PC-3 (cell line): ENCODE measurements at regions not wholly inside any gene's neighbourhood (a gene's known extent, or its start where the extent isn't known, plus 50 kb on each side); places are given as distances from the start of the nearest gene placed in this dataset.
"Not testable (repeated sequence)": the region's sequence is repeated elsewhere in the genome, so short reads cannot be mapped to it uniquely, and the experiment has no call there.

ENCODE experiments used
- ATAC-seq: fragments of 200-7000 bp; cut with Tn5 transposase; 2 replicates; pipeline ENCODE4 v1.9.1; 2020; ENCODE audit warnings: mild to moderate bottlenecking, moderate library complexity
- BruUV-seq: library from RNA; stranded (reverse); fragments of 400-500 nt; replicated peaks from 2 replicates; lab custom pipeline; 2021; lab: Mats Ljungman, UMichigan
- CTCF ChIA-PET: fragments of 300-600 bp; sonication (Branson Sonifier 250); formaldehyde crosslinking; loops from one replicate; lab custom pipeline; 2022; ENCODE audit warnings: antibody characterized with exemption; lab: Charles Lee
- POLR2A ChIA-PET: fragments of 300-600 bp; sonication (Branson Sonifier 250); formaldehyde crosslinking; loops from one replicate; lab custom pipeline; 2022; ENCODE audit warnings: antibody characterized with exemption; ENCODE audit not compliant: unreplicated experiment; lab: Charles Lee
- DNase-seq: peaks from one replicate; pipeline ENCODE4 v3.0.0-alpha.2; 2015
- H2AFZ ChIP-seq: fragments of 300-600 bp; sonication (generic); 2 replicates; pipeline ENCODE4 v1.6.0; 2016; ENCODE audit warnings: antibody characterized with exemption, low read length
- H3F3A ChIP-seq: fragments of 300-600 bp; sonication (generic); one replicate; pipeline ENCODE4 v1.6.0; 2017; ENCODE audit warnings: antibody characterized with exemption, low read length, control low read depth, mild to moderate bottlenecking; ENCODE audit not compliant: unreplicated experiment
- H3K27ac ChIP-seq: fragments of 300-600 bp; sonication (generic); 2 replicates; pipeline ENCODE4 v1.5.1; 2016; ENCODE audit warnings: mild to moderate bottlenecking, low read length
- H3K27me3 ChIP-seq: fragments of 300-600 bp; sonication (generic); 2 replicates; pipeline ENCODE4 v1.6.1; 2016; ENCODE audit warnings: low read length, mixed read lengths
- H3K36me3 ChIP-seq: fragments of 300-600 bp; sonication (generic); 2 replicates; pipeline ENCODE4 v1.6.1; 2016; ENCODE audit warnings: low read depth, mixed run types, low read length, mixed read lengths
- H3K4me1 ChIP-seq: fragments of 300-600 bp; sonication (generic); 2 replicates; pipeline ENCODE4 v1.5.1; 2016; ENCODE audit warnings: low read length; ENCODE audit not compliant: insufficient read depth
- H3K4me2 ChIP-seq: fragments of 300-600 bp; sonication (generic); 2 replicates; pipeline ENCODE4 v1.6.0; 2016; ENCODE audit warnings: low read length
- H3K4me3 ChIP-seq: fragments of 300-600 bp; sonication (generic); 2 replicates; pipeline ENCODE4 v1.5.1; 2016; ENCODE audit warnings: mild to moderate bottlenecking, low read length, mixed read lengths
- H3K79me2 ChIP-seq: fragments of 300-600 bp; sonication (generic); 2 replicates; pipeline ENCODE4 v1.6.1; 2017; ENCODE audit warnings: low read length, mixed read lengths
- H3K9ac ChIP-seq: fragments of 300-600 bp; sonication (generic); 2 replicates; pipeline ENCODE4 v1.6.0; 2016; ENCODE audit warnings: mild to moderate bottlenecking, low read length
- H3K9me2 ChIP-seq: fragments of 300-600 bp; sonication (generic); replicated peaks from 2 replicates; pipeline ENCODE4 v1.6.1; 2016; ENCODE audit warnings: mixed run types, low read length, mixed read lengths
- H3K9me3 ChIP-seq: fragments of 300-600 bp; sonication (generic); 2 replicates; pipeline ENCODE4 v1.6.1; 2016; ENCODE audit warnings: low read length, mixed read lengths
- H4K20me1 ChIP-seq: fragments of 300-600 bp; sonication (generic); 2 replicates; pipeline ENCODE4 v1.6.1; 2016; ENCODE audit warnings: low read length, mixed read lengths
- CTCF ChIP-seq: fragments of 300-600 bp; sonication (generic); conservative IDR thresholded peaks from 2 replicates; pipeline ENCODE4 v1.5.1; 2017; ENCODE audit warnings: antibody characterized with exemption, low read depth, mild to moderate bottlenecking, low read length
- EZH2 ChIP-seq: fragments of 300-600 bp; sonication (generic); IDR thresholded peaks from one replicate; pipeline ENCODE4 v1.6.1; 2017; ENCODE audit warnings: antibody characterized with exemption, mild to moderate bottlenecking, low read length; ENCODE audit not compliant: unreplicated experiment
- EZH2phosphoT487 ChIP-seq: fragments of 300-600 bp; sonication (generic); IDR thresholded peaks from 2 replicates; pipeline ENCODE4 v1.6.1; 2018; ENCODE audit warnings: mild to moderate bottlenecking, antibody characterized with exemption, low read length, borderline replicate concordance
- intact Hi-C: fragments of 100-400 bp; cut with micrococcal nuclease; formaldehyde crosslinking; loops from 2 replicates; pipeline ENCODE4 v1.9.0; 2023

DNA sequence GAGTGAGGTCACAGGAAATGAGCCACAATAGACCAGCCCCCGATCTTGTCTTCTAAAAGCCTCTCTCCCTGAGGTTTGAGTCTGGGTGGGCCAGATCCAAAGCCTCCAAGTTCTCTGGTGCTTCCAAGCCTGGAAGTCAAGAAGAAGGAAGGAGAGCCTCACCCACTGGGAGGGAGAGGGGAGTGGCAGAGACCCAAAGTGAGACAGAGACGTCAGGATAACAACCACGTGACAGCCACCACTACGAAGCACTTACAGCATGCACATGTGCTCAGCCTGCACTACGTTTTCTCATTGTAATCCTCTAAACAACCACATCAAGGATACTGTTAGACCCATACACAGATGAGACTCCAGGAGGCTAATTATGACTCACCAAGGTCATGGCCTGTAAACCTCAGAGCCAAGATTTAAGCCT, 197.3 kb upstream of the LINGO1 start:
- Histone ChIP-seq H3K27me3 (no peaks in the 10 kb centered on the region), H2AFZ (no peak overlapping the region), H3K4me2 (no peak overlapping the region), H3K9ac (no peak overlapping the region), H3K4me1 (no peaks in the 10 kb centered on the region), H3K4me3 (no peak overlapping the region), H3K9me3 (no peaks in the 10 kb centered on the region), H3K36me3 (no peaks in the 10 kb centered on the region), H3K79me2 (no peaks in the 10 kb centered on the region), H4K20me1 (no peaks in the 10 kb centered on the region), H3F3A (no peaks in the 10 kb centered on the region), H3K9me2 (no peaks in the 10 kb centered on the region), H3K27ac (no peak overlapping the region)
- TF ChIP-seq CTCF: no peak
- TF ChIP-seq EZH2: no peak
- TF ChIP-seq EZH2phosphoT487: no peak
- intact Hi-C loops: no loop called here
- ATAC-seq: no peak
- ChIA-PET CTCF (no interaction called here), POLR2A (no interaction called here)
- no TSS peak for BruUV-seq
- no peak for DNase-seq

DNA sequence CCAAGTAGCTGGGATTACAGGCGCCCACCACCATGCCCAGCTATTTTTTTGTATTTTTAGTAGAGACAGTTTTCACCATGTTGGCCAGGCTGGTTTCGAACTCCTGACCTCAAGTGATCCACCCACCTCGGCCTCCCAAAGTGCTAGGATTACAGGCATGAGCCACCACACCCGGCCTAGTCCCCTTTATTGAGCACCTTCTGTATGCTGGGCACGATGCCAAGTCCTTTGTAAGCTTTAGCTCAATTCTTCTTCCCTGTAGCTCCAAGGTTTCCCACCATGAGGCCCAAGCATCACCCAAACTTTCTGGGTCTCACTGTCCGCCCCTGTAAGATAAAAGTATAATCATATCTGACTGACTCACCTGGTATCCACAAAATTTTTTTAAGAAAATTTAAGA, 196.6 kb upstream of the LINGO1 start:
- H3K79me2 ChIP-seq, H3K4me1 ChIP-seq, DNase-seq, H3K27ac ChIP-seq, H3K9me2 ChIP-seq, H3K4me3 ChIP-seq, H3F3A ChIP-seq, H3K9me3 ChIP-seq, H3K36me3 ChIP-seq, H3K27me3 ChIP-seq, BruUV-seq, POLR2A ChIA-PET, ATAC-seq, H3K4me2 ChIP-seq, H3K9ac ChIP-seq, H4K20me1 ChIP-seq, CTCF ChIA-PET, H2AFZ ChIP-seq, intact Hi-C loops: not testable (repeated sequence)

GRCh38 chr15:77827860-77828259, 195.1 kb upstream of the LINGO1 start:
- no peak overlapping the region for H3K4me2 ChIP-seq
- H3K27ac ChIP-seq: no peak overlapping the region
- H3F3A ChIP-seq: no peaks in the 10 kb centered on the region
- no peaks in the 10 kb centered on the region for H3K79me2 ChIP-seq
- intact Hi-C loops: no loop called here
- no peak for ATAC-seq
- ChIA-PET POLR2A (no interaction called here), CTCF (no interaction called here)
- H3K36me3 ChIP-seq: no peaks in the 10 kb centered on the region
- no peaks in the 10 kb centered on the region for H3K9me2 ChIP-seq
- no peak overlapping the region for H3K4me3 ChIP-seq
- no TSS peak for BruUV-seq
- no peak overlapping the region for H3K9ac ChIP-seq
- H3K9me3 ChIP-seq: no peaks in the 10 kb centered on the region
- no peak overlapping the region for H2AFZ ChIP-seq
- DNase-seq: no peak
- no peaks in the 10 kb centered on the region for H3K4me1 ChIP-seq
- TF ChIP-seq EZH2phosphoT487: no peak
- TF ChIP-seq EZH2: no peak
- no peak for TF ChIP-seq CTCF
- H3K27me3 ChIP-seq: no peaks in the 10 kb centered on the region
- no peaks in the 10 kb centered on the region for H4K20me1 ChIP-seq
